BE2C (cell line): ENCODE measurements at regions not wholly inside any gene's neighbourhood (a gene's known extent, or its start where the extent isn't known, plus 50 kb on each side); places are given as distances from the start of the nearest gene placed in this dataset.

Experiments
- DNase-seq: peaks from one replicate; pipeline ENCODE4 v3.0.0-alpha.2; 2020
- H3K27me3 ChIP-seq: fragments of 250-450 bp; sonication (Bioruptor Pico); 2 replicates; pipeline ENCODE4 v1.5.1; 2020; ENCODE audit warnings: mild to moderate bottlenecking
- H3K36me3 ChIP-seq: fragments of 250-450 bp; sonication (Bioruptor Pico); 2 replicates; pipeline ENCODE4 v1.5.1; 2020; ENCODE audit warnings: mild to moderate bottlenecking
- H3K4me1 ChIP-seq: fragments of 250-450 bp; sonication (Bioruptor Pico); 2 replicates; pipeline ENCODE4 v1.5.1; 2020
- H3K4me3 ChIP-seq: 2 replicates; pipeline ENCODE4 v1.5.1; 2011; ENCODE audit warnings: low read depth, low read length
- H3K9me3 ChIP-seq: fragments of 250-450 bp; sonication (Bioruptor Pico); 2 replicates; pipeline ENCODE4 v1.5.1; 2020
- CTCF ChIP-seq: IDR thresholded peaks from 2 replicates; pipeline ENCODE4 v1.5.1; 2012; ENCODE audit warnings: mild to moderate bottlenecking, low read depth, low read length

DNA sequence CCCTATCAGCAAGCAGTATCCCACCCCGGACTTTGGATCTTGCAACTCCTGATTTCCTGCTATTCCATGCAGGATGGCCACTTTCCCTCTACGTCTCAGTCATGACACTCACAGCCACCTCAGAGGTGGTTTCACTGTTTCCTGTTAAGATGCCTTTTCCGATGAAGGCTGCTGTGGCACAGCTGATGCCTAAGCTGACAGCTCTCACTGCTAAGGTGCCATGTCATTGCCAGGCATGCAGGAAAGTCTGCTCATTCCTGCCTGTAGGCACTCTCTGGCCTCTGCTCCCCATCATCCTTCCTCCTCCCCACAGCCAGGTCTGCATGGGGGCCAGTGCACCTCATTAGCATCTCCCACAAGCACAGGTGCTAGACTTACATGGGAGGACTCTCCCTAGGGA lies 173.0 kb downstream of the CBLN1 start:
- Histone ChIP-seq H3K4me1 (no peaks in the 10 kb centered on the region), H3K36me3 (no peaks in the 10 kb centered on the region), H3K9me3 (no peaks in the 10 kb centered on the region), H3K27me3 (no peaks in the 10 kb centered on the region), H3K4me3 (no peak overlapping the region)
- TF ChIP-seq CTCF: no peak
- no peak for DNase-seq

DNA sequence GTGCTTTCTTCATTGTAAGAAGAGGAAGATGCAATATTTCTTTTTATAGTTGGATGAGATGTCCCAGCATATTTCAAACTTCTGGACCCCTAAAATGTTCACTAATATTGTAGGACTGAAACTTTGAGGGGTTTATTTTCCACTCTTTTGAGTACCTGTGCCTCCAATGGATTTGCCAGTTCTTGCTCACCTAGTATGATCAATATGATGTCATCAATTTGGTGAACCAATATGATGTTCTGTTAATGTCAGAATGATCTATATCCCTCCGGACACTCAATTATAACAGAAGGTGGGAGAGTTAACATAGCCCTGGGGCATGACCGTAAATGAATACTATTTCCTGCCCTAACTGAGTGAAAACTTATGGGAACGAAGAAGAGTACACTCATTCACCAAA lies 178.3 kb downstream of the CBLN1 start:
- TF ChIP-seq CTCF: no peak
- Histone ChIP-seq H3K36me3 (no peaks in the 10 kb centered on the region), H3K27me3 (no peaks in the 10 kb centered on the region), H3K4me1 (no peaks in the 10 kb centered on the region), H3K4me3 (no peak overlapping the region), H3K9me3 (no peaks in the 10 kb centered on the region)
- no peak for DNase-seq

- TF ChIP-seq CTCF: no peak
These were observed 179.6 kb downstream of the CBLN1 start for GRCh38 chr16:49101997-49102396.

GRCh38 chr16:49100366-49100765 lies 181.3 kb downstream of the CBLN1 start:
- H3K27me3 ChIP-seq: no peaks in the 10 kb centered on the region
- H3K4me3 ChIP-seq: no peak overlapping the region
- H3K9me3 ChIP-seq: no peaks in the 10 kb centered on the region
- H3K4me1 ChIP-seq: no peaks in the 10 kb centered on the region
- TF ChIP-seq CTCF: no peak
- no peaks in the 10 kb centered on the region for H3K36me3 ChIP-seq
- DNase-seq: no peak

More at GRCh38 chr16:49101997-49102396, 179.6 kb downstream of the CBLN1 start:
- Histone ChIP-seq H3K36me3 (no peaks in the 10 kb centered on the region), H3K9me3 (no peaks in the 10 kb centered on the region), H3K4me1 (no peaks in the 10 kb centered on the region), H3K27me3 (no peaks in the 10 kb centered on the region), H3K4me3 (no peak overlapping the region)
- no peak for DNase-seq

- Histone ChIP-seq H3K27me3 (no peaks in the 10 kb centered on the region), H3K9me3 (no peaks in the 10 kb centered on the region), H3K4me3 (no peak overlapping the region), H3K4me1 (no peaks in the 10 kb centered on the region), H3K36me3 (no peaks in the 10 kb centered on the region)
- TF ChIP-seq CTCF: no peak
- DNase-seq: no peak
These were observed 183.7 kb downstream of the CBLN1 start for GRCh38 chr16:49097964-49098363.

GRCh38 chr16:49096176-49096945 lies 185.3 kb downstream of the CBLN1 start:
- H3K4me1 ChIP-seq: no peaks in the 10 kb centered on the region
- no peak for TF ChIP-seq CTCF
- H3K9me3 ChIP-seq: no peaks in the 10 kb centered on the region
- H3K27me3 ChIP-seq: no peaks in the 10 kb centered on the region
- H3K36me3 ChIP-seq: no peaks in the 10 kb centered on the region
- no peak for DNase-seq
- no peak overlapping the region for H3K4me3 ChIP-seq
